ENCODE measurements at regions not wholly inside any gene's neighbourhood (a gene's known extent, or its start where the extent isn't known, plus 50 kb on each side); places are given as distances from the start of the nearest gene placed in this dataset.

DNA sequence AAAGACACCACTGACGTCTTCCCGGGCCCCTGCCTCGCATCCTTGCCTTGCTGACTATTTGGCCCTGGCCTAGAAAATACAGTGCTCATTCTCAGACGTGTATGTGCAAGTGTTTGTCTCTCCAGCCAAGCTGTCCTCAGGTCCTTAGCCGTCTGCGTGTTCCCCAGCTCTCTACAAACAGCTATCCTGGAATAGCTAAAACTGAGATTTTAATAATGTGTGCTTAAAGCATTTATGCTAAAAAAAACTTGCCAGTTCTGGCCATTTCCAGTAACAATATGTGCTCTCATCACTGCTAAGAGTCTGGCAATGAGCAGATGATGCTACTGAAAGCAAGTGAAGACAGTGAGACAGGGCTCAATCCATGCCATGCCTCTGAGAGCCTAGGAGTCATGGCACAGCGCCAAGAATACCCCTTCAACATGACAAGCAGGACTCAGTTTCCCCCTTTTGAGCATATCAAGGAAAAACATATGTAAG is 55.7 kb downstream of the IRF2BP2 start:
- H3K36me3 Mint-ChIP-seq = no peaks in the 10 kb centered on the region

DNA sequence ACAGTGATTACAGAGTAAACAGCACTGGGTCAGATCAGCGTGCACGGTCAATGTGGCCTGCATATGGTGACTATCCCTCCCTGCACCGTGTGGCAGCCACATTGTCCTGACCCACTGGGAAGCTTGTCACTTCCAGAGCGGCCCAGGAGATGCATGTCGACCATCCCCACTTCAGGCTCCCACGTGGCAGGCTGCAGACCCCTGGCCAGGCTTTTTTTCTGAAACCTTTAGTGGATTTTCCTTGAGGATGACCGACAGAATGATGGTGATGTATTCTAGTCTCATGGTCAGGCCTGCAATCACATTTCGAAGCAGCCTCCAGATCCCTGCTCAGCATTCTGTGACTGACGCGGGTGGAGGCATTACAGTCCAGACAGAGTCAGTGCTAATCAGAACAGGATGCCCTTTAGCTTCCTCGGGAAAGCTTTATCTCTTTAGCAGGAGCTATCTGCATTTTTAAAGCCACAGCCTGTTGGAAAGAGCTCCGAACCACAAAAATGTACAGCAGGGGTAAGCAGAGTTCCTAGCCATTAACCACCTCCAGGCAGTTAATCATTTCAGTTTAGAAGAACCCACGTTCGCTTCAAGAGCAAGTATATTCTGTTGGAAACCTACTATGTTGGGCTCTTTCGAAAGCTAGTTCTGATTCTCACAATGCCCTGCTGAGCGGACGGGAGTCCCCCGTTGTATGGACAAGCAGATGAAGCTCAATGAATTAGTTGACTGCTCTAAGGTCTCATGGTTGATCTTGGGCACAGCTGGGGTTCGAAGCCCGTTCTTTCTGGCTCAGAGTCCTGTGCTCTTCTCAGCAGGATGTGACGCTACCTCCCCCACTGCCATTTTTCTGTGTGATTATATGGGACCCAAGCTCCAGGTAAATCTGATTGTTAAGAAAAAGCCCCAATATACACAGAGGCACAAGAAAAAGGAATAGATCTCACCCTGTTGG is 56.5 kb downstream of the IRF2BP2 start:
- no peaks in the 10 kb centered on the region for H3K4me1 Mint-ChIP-seq
- H3K9me3 Mint-ChIP-seq = no peaks in the 10 kb centered on the region
- peaks cover 0 to 3% (median 2%) of the 10 kb centered on the region in 3 donors for H3K27me3 Mint-ChIP-seq (ENCODE audit: low read depth in 3 of 3)
- no peaks in the 10 kb centered on the region for H3K36me3 Mint-ChIP-seq
- DNase-seq = no peak
- no peak overlapping the region for H3K4me3 Mint-ChIP-seq
- H3K27ac Mint-ChIP-seq = peak overlapping the region in 1 of 6 donors; percentile 25

More for the DNA sequence above, 55.7 kb downstream of the IRF2BP2 start:
- Mint-ChIP-seq H3K4me3 (no peak overlapping the region), H3K27ac (peak overlapping the region in 1 of 6 donors; percentile 25), H3K9me3 (no peaks in the 10 kb centered on the region), H3K27me3 (ENCODE audit: low read depth in 3 of 3) (peaks cover 0 to 2% (median under 1%) of the 10 kb centered on the region in 3 donors), H3K4me1 (no peaks in the 10 kb centered on the region)
- no peak for DNase-seq

DNA sequence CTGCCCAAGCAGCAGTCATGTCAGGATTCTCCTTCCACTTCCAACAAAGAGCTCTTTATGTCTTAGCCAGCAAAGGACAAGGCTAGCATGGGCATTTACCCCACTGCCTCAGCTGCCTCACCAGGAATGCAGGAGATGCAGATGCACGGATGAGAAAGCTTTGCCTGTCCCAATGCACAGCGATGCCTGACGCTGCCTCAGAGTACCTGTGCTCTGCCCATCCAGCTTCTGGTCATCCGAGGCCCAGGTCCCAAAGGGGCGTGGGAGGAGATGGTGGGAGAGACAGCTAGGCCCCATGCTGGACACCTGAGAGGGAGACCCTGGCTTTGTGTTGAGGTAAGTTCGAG is 59.0 kb downstream of the IRF2BP2 start:
- H3K9me3 Mint-ChIP-seq = no peaks in the 10 kb centered on the region
- no peaks in the 10 kb centered on the region for H3K36me3 Mint-ChIP-seq
- no peaks in the 10 kb centered on the region for H3K4me1 Mint-ChIP-seq
- peaks cover 0 to 3% (median 2%) of the 10 kb centered on the region in 3 donors for H3K27me3 Mint-ChIP-seq (ENCODE audit: low read depth in 3 of 3)
- no peak for DNase-seq
- H3K4me3 Mint-ChIP-seq = no peak overlapping the region
- no peak overlapping the region for H3K27ac Mint-ChIP-seq

DNA sequence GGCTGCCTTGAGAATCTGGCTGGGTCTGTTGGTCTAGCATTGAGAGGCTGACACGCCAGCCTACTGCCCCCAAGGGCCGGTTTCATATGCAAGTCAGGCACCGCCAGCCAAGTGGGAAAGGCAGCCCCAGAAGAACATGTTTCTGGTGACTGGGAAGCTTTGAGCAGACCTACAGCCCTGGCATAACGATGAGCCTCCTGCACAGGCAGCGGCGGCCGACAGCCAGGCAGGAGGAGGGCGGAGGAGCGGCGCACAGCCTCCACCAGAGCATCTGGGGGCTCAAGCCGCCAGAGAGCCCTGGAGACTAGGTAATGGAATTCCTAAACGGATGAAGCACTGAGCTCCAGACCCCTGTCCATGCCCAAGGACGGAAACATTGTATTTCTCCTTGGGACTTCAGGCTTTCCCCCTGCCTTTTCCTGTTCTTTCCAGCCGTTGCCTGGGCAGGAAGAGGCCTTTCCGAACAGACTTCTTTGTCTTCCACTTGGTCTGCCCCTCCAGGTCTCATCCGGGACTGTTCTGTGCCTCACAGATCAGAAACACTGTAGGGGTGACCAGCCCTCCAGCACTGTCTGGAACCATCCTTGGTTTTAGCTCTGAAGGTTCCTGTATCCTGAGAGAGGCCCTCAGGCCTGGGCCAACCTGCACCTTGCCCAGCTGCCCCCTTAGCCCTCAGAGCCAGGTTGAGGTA is 59.5 kb downstream of the IRF2BP2 start:
- no peaks in the 10 kb centered on the region for H3K36me3 Mint-ChIP-seq
- DNase-seq = no peak
- no peaks in the 10 kb centered on the region for H3K4me1 Mint-ChIP-seq
- peaks cover 0 to 3% (median 3%) of the 10 kb centered on the region in 3 donors for H3K27me3 Mint-ChIP-seq (ENCODE audit: low read depth in 3 of 3)
- H3K27ac Mint-ChIP-seq = no peak overlapping the region
- no peaks in the 10 kb centered on the region for H3K9me3 Mint-ChIP-seq
- no peak overlapping the region for H3K4me3 Mint-ChIP-seq

DNA sequence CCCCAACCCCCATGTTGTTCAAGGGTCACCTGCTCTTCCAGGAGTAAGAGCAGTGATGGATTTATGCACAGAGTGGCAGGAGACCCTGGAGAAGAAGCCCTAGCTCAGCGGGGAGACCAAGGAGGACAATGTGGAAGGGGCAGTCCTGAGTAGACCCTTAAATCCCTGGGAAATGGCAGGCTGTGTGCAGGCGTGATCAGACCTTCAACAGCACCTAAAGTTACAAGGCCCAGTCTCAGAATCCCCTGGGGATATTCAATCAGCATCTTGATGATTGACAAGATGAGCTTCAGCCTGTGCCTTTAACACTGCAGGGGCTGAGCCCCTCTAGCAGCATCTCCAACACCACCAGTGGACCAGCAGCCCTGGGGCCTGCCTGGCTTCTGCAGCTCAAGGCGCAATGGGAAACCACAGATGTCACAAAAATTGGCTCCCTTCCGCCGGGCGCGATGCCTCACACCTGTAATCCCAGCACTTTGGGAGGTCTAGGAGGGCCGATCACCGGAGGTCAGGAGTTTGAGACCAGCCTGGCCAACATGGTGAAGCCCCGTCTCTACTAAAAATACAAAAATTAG is 60.4 kb downstream of the IRF2BP2 start:
- Mint-ChIP-seq H3K4me3 (no peak overlapping the region), H3K27ac (no peak overlapping the region), H3K36me3 (no peaks in the 10 kb centered on the region), H3K27me3 (ENCODE audit: low read depth in 3 of 3) (peaks cover 0 to 5% (median 3%) of the 10 kb centered on the region in 3 donors), H3K9me3 (no peaks in the 10 kb centered on the region), H3K4me1 (no peaks in the 10 kb centered on the region)
- DNase-seq = no peak

DNA sequence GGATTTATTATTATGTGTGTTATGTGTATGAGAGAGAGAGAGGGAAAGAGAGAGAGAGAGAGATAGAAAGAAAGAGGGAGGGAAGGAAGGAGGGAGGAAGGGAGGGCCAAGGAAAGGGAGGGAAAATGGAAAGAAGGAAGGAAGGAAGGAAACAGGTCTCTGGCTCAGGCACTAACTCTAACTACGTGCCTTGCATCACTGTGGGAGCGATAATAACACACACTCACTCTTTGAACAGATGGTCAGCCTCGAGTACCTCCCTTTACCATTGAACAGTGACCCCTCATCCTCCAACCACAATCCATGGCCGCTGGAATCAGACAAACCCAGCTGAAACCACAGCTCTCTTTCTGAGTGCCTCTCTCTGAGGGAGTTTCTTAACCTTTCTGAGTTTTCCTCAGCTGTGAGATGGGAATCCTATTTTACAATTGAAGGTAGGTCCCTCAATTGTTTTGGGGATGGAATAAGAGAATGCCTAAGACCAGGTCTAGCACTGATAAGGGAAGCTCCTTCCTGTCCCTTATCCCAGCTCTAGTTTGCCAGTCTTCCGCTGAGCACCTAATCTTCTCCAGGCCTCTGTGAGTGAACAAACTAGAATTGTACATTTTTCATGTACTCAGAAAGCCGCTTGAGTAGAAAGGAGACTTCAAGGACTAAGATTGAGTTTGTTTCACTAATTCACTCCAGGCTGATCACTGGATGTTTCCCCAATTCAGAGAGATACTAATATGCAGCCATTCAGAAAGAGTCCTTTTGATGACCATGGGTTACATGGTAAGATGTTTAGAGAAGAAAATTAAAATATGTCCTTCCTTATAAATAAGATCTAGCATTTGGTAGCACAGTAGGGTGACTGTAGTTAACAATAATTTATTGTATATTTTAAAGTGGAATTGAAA is 62.8 kb downstream of the IRF2BP2 start:
- peaks cover 3 to 7% (median 3%) of the 10 kb centered on the region in 3 donors for H3K27me3 Mint-ChIP-seq (ENCODE audit: low read depth in 3 of 3)
- H3K27ac Mint-ChIP-seq = no peak overlapping the region
- no peaks in the 10 kb centered on the region for H3K36me3 Mint-ChIP-seq
- H3K4me1 Mint-ChIP-seq = no peaks in the 10 kb centered on the region
- no peak for DNase-seq
- no peaks in the 10 kb centered on the region for H3K9me3 Mint-ChIP-seq
- H3K4me3 Mint-ChIP-seq = no peak overlapping the region

DNA sequence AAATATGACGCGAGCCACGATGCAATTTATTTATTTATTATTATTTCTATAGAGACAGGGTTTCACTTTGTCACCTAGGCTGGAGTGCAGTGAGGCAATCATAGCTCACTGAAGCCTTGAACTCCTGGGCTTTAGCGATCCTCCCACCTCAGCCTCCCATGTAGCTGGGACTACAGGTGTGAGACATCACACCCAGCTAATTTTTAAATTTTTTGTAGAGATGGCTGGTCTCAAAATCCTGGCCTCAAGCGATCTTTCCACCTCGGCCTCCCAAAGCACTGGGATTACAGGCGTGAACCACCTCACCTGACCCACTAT is 63.6 kb downstream of the IRF2BP2 start:
- no peak overlapping the region for H3K4me3 Mint-ChIP-seq
- DNase-seq = no peak
- H3K4me1 Mint-ChIP-seq = no peaks in the 10 kb centered on the region
- H3K9me3 Mint-ChIP-seq = no peaks in the 10 kb centered on the region
- H3K27me3 Mint-ChIP-seq (ENCODE audit: low read depth in 3 of 3) = peaks cover 3 to 7% (median 3%) of the 10 kb centered on the region in 3 donors
- no peak overlapping the region for H3K27ac Mint-ChIP-seq
- no peaks in the 10 kb centered on the region for H3K36me3 Mint-ChIP-seq

DNA sequence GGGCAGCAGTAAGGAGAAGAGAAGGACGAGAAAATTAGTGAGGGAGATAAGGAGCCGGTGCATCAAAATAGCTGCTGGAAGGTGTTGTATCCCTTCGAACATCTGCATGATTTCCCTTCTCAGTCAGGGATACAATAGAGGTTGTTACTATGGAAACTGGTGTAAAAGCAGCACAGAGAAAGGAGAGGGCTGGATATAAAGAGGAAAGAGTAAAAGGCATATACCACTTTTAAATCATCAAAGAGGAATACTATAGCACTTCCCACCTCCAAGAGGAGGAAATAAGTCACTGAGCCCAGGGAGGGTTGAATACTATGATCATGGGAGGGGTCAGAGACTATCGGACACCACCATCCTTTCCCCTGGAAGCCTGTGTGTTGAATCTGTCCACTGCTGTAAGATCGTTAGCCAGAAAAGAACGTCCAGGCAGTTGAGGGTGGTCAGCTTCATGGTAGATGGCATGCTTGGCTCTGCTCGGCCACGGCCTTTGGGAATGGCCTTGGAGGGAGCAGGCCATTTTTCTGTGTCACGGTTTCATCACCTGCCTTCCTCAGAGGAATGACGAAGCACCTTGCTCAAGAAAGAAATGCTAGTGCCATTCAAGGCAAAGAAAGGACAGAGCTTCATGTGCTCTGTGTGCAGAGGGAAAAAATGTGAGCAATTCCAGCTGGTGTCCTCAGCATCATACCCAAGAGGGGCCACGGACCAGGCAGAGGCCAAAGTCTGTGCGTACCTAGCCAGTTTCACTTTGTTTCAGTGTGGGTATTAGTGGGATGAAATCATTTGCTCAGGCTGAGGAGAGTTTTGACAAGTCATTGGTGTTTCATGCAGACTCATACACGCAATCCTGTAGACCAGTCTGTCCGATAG is 64.2 kb downstream of the IRF2BP2 start:
- Mint-ChIP-seq H3K36me3 (no peaks in the 10 kb centered on the region), H3K9me3 (no peaks in the 10 kb centered on the region), H3K27me3 (ENCODE audit: low read depth in 3 of 3) (peaks cover 3 to 7% (median 3%) of the 10 kb centered on the region in 3 donors), H3K4me3 (no peak overlapping the region), H3K27ac (no peak overlapping the region), H3K4me1 (no peaks in the 10 kb centered on the region)
- no peak for DNase-seq

DNA sequence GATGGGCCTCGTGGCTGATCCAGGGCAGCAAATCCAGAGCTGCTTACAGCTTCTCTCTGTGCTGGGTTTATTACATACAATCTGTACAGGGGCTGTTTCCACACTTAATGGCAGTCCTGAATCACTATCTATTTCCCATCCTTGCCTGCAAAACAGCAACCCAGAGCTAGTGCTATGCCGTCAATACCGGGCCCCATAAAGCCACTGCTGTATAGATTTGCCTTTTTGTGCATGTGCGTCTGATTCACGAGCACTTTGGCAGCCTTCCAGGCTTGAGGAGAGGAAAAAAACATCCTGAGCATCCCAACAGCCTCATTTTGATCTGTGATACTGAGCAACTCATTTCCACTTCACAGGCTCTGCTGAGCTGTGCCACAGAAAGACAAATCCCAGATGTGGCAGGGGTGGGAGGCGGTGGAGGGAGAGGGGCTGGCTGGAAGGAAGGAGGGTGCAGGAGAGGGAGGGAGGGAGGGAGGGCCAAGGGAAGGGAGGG is 65.2 kb upstream of the TARBP1 start:
- no peak overlapping the region for H3K27ac Mint-ChIP-seq
- no peaks in the 10 kb centered on the region for H3K4me1 Mint-ChIP-seq
- no peak for DNase-seq
- no peak overlapping the region for H3K4me3 Mint-ChIP-seq
- no peaks in the 10 kb centered on the region for H3K9me3 Mint-ChIP-seq
- no peaks in the 10 kb centered on the region for H3K36me3 Mint-ChIP-seq
- peaks cover 3 to 5% (median 3%) of the 10 kb centered on the region in 3 donors for H3K27me3 Mint-ChIP-seq (ENCODE audit: low read depth in 3 of 3)

DNA sequence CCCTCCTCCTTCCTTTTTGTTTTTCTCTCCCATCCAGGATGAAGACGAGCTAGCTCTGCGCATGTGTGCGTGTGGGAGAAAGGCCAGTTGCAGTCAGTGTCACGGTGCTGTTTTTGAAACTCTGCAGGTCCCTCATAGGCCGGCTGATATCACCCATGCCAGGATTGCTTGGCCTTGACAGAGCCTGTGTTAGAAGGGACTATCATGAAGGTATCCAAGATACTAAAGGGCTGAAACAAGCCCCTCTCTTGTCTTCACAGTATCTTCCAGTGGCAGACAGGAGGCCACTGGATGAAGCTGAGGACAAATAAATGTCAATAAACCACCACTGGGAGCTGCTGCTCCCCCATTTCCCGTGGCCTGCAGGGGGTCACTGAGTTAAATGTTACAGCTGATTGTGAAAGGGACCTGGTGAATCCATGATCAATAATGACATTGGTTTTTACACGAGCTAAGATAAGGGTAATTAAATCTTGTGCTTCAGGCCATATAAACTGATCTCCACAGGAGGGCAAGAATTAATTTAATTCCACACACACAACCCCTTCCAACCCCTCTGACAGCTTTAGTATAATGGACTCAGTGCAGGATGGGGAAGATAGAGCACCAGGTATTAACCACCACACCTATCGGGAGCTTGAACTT is 64.6 kb upstream of the TARBP1 start:
- H3K27ac Mint-ChIP-seq = no peak overlapping the region
- H3K4me3 Mint-ChIP-seq = no peak overlapping the region
- peaks cover 3 to 4% (median 3%) of the 10 kb centered on the region in 3 donors for H3K27me3 Mint-ChIP-seq (ENCODE audit: low read depth in 3 of 3)
- DNase-seq = no peak
- H3K9me3 Mint-ChIP-seq = no peaks in the 10 kb centered on the region
- H3K4me1 Mint-ChIP-seq = no peaks in the 10 kb centered on the region
- no peaks in the 10 kb centered on the region for H3K36me3 Mint-ChIP-seq

DNA sequence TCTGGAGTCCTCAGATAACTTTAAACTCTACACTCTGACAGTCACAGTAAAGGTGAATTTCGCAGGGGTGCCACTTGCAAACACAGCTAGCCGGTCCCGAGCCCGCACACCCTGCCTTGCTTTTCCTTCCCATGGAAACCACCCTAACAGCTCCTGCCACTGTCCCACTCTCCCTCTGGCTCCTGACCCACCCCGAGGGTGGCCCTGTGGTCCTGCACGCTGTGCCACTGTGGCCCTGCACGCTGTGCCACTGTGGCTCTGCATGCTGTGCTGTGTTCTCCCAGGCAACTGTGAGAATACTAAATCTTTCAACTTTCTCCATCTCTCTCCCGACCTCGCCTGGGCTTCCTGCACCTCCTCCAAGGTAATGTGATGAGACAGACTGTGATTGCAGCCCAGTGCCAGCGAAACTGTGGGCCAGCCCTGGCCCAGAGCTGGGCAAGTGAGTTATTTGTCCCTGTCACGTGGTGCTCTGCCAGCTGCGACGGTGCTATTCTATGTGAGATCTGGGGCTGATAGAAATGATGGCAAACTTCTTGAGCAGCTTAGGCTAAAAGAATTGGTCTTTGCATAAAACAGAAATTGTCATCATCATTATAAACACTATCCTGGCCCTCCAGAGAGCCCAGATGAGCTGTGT is 63.4 kb upstream of the TARBP1 start:
- Mint-ChIP-seq H3K36me3 (no peaks in the 10 kb centered on the region), H3K4me1 (no peaks in the 10 kb centered on the region), H3K4me3 (no peak overlapping the region), H3K9me3 (no peaks in the 10 kb centered on the region), H3K27me3 (ENCODE audit: low read depth in 3 of 3) (peaks cover 3 to 4% (median 3%) of the 10 kb centered on the region in 3 donors), H3K27ac (no peak overlapping the region)
- DNase-seq = no peak

All from immature natural killer cell (primary cell).